ENCODE measurements at regions not wholly inside any gene's neighbourhood (a gene's known extent, or its start where the extent isn't known, plus 50 kb on each side); places are given as distances from the start of the nearest gene placed in this dataset.
"Not testable (repeated sequence)": the region's sequence is repeated elsewhere in the genome, so short reads cannot be mapped to it uniquely, and the experiment has no call there.

- H3K9me3 ChIP-seq = peaks cover 0 to 7% (median 3%) of the 10 kb centered on the region in 4 donors
- no peaks in the 10 kb centered on the region for H3K36me3 ChIP-seq
- intact Hi-C loops (cut with DNase I; ENCODE audit: low total_unique reads) = no loop called here
- no peak for DNase-seq
- no peaks in the 10 kb centered on the region for H3K4me1 ChIP-seq
- no peaks in the 10 kb centered on the region for H3K27me3 ChIP-seq
- 56 to 77% (median 67%) methylated on average over 2 of the region's 2 CpGs for WGBS, 5 donors
- no peak overlapping the region for H3K27ac ChIP-seq
- no peak for TF ChIP-seq POLR2AphosphoS5 (IDR thresholded peaks at IDR 0.05)
- TF ChIP-seq EP300 (IDR thresholded peaks at IDR 0.05) = no peak
- no peak for TF ChIP-seq POLR2A (IDR thresholded peaks at IDR 0.05)
- no peak for TF ChIP-seq CTCF (IDR thresholded peaks at IDR 0.05)
- H3K4me3 ChIP-seq = no peak overlapping the region
Measured at GRCh38 chr9:107827884-107828283, 338.3 kb upstream of the KLF4 start.

- H3K9me3 ChIP-seq = peaks cover 0 to 7% (median 3%) of the 10 kb centered on the region in 4 donors
- no peaks in the 10 kb centered on the region for H3K4me1 ChIP-seq
- intact Hi-C loops (cut with DNase I; ENCODE audit: low total_unique reads) = no loop called here
- 81 to 93% (median 91%) methylated on average over 2 of the region's 2 CpGs for WGBS, 5 donors
- no peak overlapping the region for H3K4me3 ChIP-seq
- DNase-seq = no peak
- no peak overlapping the region for H3K27ac ChIP-seq
- H3K27me3 ChIP-seq = no peaks in the 10 kb centered on the region
- no peaks in the 10 kb centered on the region for H3K36me3 ChIP-seq
- TF ChIP-seq POLR2A (IDR thresholded peaks at IDR 0.05) = no peak
- no peak for TF ChIP-seq CTCF (IDR thresholded peaks at IDR 0.05)
- no peak for TF ChIP-seq POLR2AphosphoS5 (IDR thresholded peaks at IDR 0.05)
- TF ChIP-seq EP300 (IDR thresholded peaks at IDR 0.05) = no peak
Measured at GRCh38 chr9:107827304-107827703, 337.7 kb upstream of the KLF4 start.

- H3K27me3 ChIP-seq; H3K36me3 ChIP-seq; H3K4me1 ChIP-seq; H3K4me3 ChIP-seq; H3K9me3 ChIP-seq; intact Hi-C loops (cut with DNase I; ENCODE audit: low total_unique reads); DNase-seq; H3K27ac ChIP-seq: not testable (repeated sequence)
- whole genome bisulfite sequencing, 5 donors = 89 to 98% (median 97%) methylated on average over 7 of the region's 7 CpGs
Measured at GRCh38 chr9:107826688-107826983, 337.1 kb upstream of the KLF4 start.

GRCh38 chr9:107824556-107824955 lies 335.0 kb upstream of the KLF4 start:
- DNase-seq = no peak
- 83 to 92% (median 89%) methylated on average over 2 of the region's 2 CpGs for WGBS, 5 donors
- no peaks in the 10 kb centered on the region for H3K36me3 ChIP-seq
- H3K4me3 ChIP-seq = no peak overlapping the region
- TF ChIP-seq CTCF (IDR thresholded peaks at IDR 0.05) (no peak), POLR2AphosphoS5 (IDR thresholded peaks at IDR 0.05) (no peak)
- H3K4me1 ChIP-seq = peaks cover 0 to 11% (median 8%) of the 10 kb centered on the region in 4 donors
- H3K27ac ChIP-seq = no peak overlapping the region
- peaks cover 0 to 7% (median 3%) of the 10 kb centered on the region in 4 donors for H3K9me3 ChIP-seq
- intact Hi-C loops (cut with DNase I; ENCODE audit: low total_unique reads) = no loop called here
- H3K27me3 ChIP-seq = no peaks in the 10 kb centered on the region

GRCh38 chr9:107819772-107820565 lies 330.4 kb upstream of the KLF4 start:
- Histone ChIP-seq H3K4me3 (no peak overlapping the region), H3K4me1 (peaks cover 4 to 25% (median 20%) of the 10 kb centered on the region in 4 donors), H3K27me3 (no peaks in the 10 kb centered on the region), H3K9me3 (no peaks in the 10 kb centered on the region), H3K36me3 (no peaks in the 10 kb centered on the region), H3K27ac (no peak overlapping the region)
- WGBS, 5 donors = 26 to 59% (median 33%) methylated on average over 14 of the region's 14 CpGs
- TF ChIP-seq POLR2AphosphoS5 (IDR thresholded peaks at IDR 0.05) = peak in 1 of 3 donors; percentile 6
- no peak for TF ChIP-seq CTCF (IDR thresholded peaks at IDR 0.05)
- TF ChIP-seq EP300 (IDR thresholded peaks at IDR 0.05) = no peak
- peak; percentile 43 to 57 for DNase-seq
- intact Hi-C loops (cut with DNase I; ENCODE audit: low total_unique reads) = no loop called here

GRCh38 chr9:107818503-107818829 lies 328.9 kb upstream of the KLF4 start:
- 90 to 93% (median 91%) methylated on average over 6 of the region's 6 CpGs for WGBS, 5 donors
- H3K9me3 ChIP-seq; H3K27ac ChIP-seq; DNase-seq; H3K36me3 ChIP-seq; H3K4me3 ChIP-seq; intact Hi-C loops (cut with DNase I; ENCODE audit: low total_unique reads); H3K27me3 ChIP-seq: not testable (repeated sequence)
- H3K4me1 ChIP-seq = peaks cover 4 to 25% (median 20%) of the 10 kb centered on the region in 4 donors

- H3K36me3 ChIP-seq; H3K27ac ChIP-seq; H3K4me3 ChIP-seq; DNase-seq; H3K9me3 ChIP-seq; intact Hi-C loops (cut with DNase I; ENCODE audit: low total_unique reads); H3K27me3 ChIP-seq: not testable (repeated sequence)
- H3K4me1 ChIP-seq = peaks cover 4 to 25% (median 20%) of the 10 kb centered on the region in 4 donors
- WGBS, 5 donors = 89 to 96% (median 94%) methylated on average over 16 to 55 of the region's 55 CpGs
Measured at GRCh38 chr9:107817595-107818502, 328.3 kb upstream of the KLF4 start.
